Cardiac fibroblast (primary cell): ENCODE measurements at regions not wholly inside any gene's neighbourhood (a gene's known extent, or its start where the extent isn't known, plus 50 kb on each side); places are given as distances from the start of the nearest gene placed in this dataset.

Experiments
- DNase-seq, 2 donors: peaks; one replicate each; pipeline versions ENCODE4 v3.0.0 to v3.0.0-alpha.2; 2010; ENCODE audit warnings: low read depth in 2 of 2
- H3K4me3 ChIP-seq, 2 donors: replicated peaks in 1 of 2; 1 replicate in 1 of 2; 2 replicates in 1 of 2; pipeline ENCODE4 v1.5.1; 2011; ENCODE audit warnings: low read depth in 2 of 2, low read length in 2 of 2, mild to moderate bottlenecking in 2 of 2, moderate library complexity in 1 of 2
- TF ChIP-seq, protein P1 (sequence below): IDR thresholded peaks from one replicate; pipeline ENCODE4 v1.5.1; 2011; ENCODE audit warnings: low read depth, mild to moderate bottlenecking, low read length, inconsistent platforms

DNA sequence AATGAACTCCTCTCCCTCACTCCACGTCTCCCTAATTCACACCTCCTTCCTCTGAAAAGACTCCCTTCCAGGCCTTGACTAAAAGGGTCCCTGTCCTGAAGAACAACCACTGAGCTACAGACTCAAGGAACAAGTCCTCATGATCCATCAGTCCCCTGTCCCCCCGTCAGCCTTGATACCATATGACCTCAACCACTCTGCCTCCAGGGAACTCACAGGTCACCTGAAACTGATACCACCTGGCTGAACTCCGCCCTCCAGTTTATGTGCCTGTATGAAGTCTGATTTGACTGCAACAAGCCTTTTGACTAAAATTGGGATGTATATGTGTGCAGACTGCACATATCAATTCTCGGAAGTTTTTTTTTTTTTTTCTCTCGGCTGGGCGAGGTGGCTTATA lies 88.7 kb downstream of the UGCG start:
- TF ChIP-seq, protein P1, sequence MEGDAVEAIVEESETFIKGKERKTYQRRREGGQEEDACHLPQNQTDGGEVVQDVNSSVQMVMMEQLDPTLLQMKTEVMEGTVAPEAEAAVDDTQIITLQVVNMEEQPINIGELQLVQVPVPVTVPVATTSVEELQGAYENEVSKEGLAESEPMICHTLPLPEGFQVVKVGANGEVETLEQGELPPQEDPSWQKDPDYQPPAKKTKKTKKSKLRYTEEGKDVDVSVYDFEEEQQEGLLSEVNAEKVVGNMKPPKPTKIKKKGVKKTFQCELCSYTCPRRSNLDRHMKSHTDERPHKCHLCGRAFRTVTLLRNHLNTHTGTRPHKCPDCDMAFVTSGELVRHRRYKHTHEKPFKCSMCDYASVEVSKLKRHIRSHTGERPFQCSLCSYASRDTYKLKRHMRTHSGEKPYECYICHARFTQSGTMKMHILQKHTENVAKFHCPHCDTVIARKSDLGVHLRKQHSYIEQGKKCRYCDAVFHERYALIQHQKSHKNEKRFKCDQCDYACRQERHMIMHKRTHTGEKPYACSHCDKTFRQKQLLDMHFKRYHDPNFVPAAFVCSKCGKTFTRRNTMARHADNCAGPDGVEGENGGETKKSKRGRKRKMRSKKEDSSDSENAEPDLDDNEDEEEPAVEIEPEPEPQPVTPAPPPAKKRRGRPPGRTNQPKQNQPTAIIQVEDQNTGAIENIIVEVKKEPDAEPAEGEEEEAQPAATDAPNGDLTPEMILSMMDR, result no peak
- no peak for DNase-seq
- no peak overlapping the region for H3K4me3 ChIP-seq

DNA sequence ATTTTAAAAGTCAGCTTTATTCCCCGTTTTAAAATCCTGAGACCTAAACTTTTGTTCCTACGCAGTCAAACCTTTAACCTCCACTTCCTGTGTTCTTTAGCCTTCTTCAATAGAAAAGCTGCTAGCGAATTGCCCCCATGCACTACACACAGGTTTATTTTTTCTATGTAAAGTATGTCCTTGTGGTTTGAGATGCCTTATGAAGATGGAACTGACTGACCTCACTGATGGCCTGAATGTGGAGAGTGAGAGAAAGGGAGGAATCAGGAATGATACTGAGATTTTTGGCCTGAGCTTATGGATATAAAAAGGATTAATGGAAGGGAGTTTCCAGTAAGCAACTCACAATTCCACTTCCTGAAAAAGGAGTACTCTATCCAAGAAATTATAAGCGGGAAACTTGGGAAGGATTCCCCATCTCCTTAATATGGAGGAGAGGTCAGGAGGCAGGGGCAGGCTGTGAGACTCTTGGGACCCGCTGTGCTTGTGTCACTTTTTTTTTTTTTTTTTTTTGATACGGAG lies 89.5 kb downstream of the UGCG start:
- TF ChIP-seq, protein P1, result no peak
- peak in 1 of 2 donors; percentile 33 for DNase-seq
- no peak overlapping the region for H3K4me3 ChIP-seq
